H1 (cell line): ENCODE measurements at regions not wholly inside any gene's neighbourhood (a gene's known extent, or its start where the extent isn't known, plus 50 kb on each side); places are given as distances from the start of the nearest gene placed in this dataset.
A peak's percentile ranks its signal among the peaks of the same experiment; 100 is the strongest.

Experiments
- CTCF ChIA-PET: fragments of 300-600 bp; sonication (Branson Sonifier 250); formaldehyde crosslinking; loops from one replicate; lab custom pipeline; 2021; ENCODE audit not compliant: partially characterized antibody; lab: Charles Lee
- POLR2A ChIA-PET: fragments of 300-600 bp; sonication (Branson Sonifier 250); formaldehyde crosslinking; loops from one replicate; lab custom pipeline; 2021; ENCODE audit warnings: inconsistent platforms; ENCODE audit not compliant: partially characterized antibody; lab: Charles Lee
- DNase-seq, 2 experiments: peaks; one replicate each; pipeline versions ENCODE4 v3.0.0 to v3.0.0-alpha.2; 2010 to 2022; ENCODE audit warnings: low spot score in 2 of 2, low read depth in 1 of 2, mixed read lengths in 1 of 2
- FAIRE-seq: peaks from 2 replicates; lab custom pipeline; 2011; peaks lifted over from hg19 to GRCh38; lab: Jason Lieb, UNC
- H2AFZ ChIP-seq: 2 replicates; pipeline ENCODE4 v1.8.1; 2012; ENCODE audit warnings: low read length, inconsistent platforms
- H2AK5ac ChIP-seq: 2 replicates; pipeline ENCODE4 v1.6.1; 2013; ENCODE audit warnings: low read depth, low read length
- H2BK120ac ChIP-seq: replicated peaks from 2 replicates; pipeline ENCODE3; 2013; ENCODE audit warnings: low read depth, low read length, inconsistent platforms
- H2BK12ac ChIP-seq: 2 replicates; pipeline ENCODE4 v1.6.1; 2013; ENCODE audit warnings: low read depth, low read length
- H2BK15ac ChIP-seq: 2 replicates; pipeline ENCODE4 v1.6.1; 2013; ENCODE audit warnings: low read length
- H2BK20ac ChIP-seq: 2 replicates; pipeline ENCODE4 v1.6.1; 2013; ENCODE audit warnings: low read length
- H2BK5ac ChIP-seq: 2 replicates; pipeline ENCODE4 v1.6.1; 2013; ENCODE audit warnings: low read depth, low read length
- H3K14ac ChIP-seq: 2 replicates; pipeline ENCODE4 v1.6.1; 2013; ENCODE audit warnings: inconsistent platforms; ENCODE audit not compliant: insufficient read length
- H3K18ac ChIP-seq: 2 replicates; pipeline ENCODE4 v1.6.1; 2013; ENCODE audit warnings: low read length; ENCODE audit errors: extremely low read depth
- H3K23ac ChIP-seq: 2 replicates; pipeline ENCODE4 v1.6.1; 2013; ENCODE audit warnings: inconsistent platforms; ENCODE audit not compliant: insufficient read length
- H3K23me2 ChIP-seq: 2 replicates; pipeline ENCODE4 v1.6.1; 2013; ENCODE audit warnings: low read depth, low read length
- H3K27ac ChIP-seq: 2 replicates; pipeline ENCODE4 v1.6.1; 2011; ENCODE audit warnings: low read depth, low read length, inconsistent platforms
- H3K27me3 ChIP-seq, 4 experiments: replicated peaks in 1 of 4; 1 replicate in 1 of 4; 2 replicates in 3 of 4; pipeline versions ENCODE4 v1.6.1 to v1.8.1; 2011 to 2013; ENCODE audit warnings: low read length in 3 of 4, mild to moderate bottlenecking in 3 of 4, inconsistent platforms in 2 of 4, mixed read lengths in 2 of 4, moderate library complexity in 1 of 4; ENCODE audit not compliant: control insufficient read depth in 3 of 4, insufficient read depth in 3 of 4; ENCODE audit errors: extremely low read depth in 1 of 4
- H3K36me3 ChIP-seq, 4 experiments: 2 replicates each; pipeline versions ENCODE4 v1.6.1 to v1.8.1; 2011 to 2013; ENCODE audit warnings: mild to moderate bottlenecking in 4 of 4, low read length in 3 of 4, moderate library complexity in 2 of 4, control low read depth in 1 of 4, inconsistent platforms in 1 of 4; ENCODE audit not compliant: insufficient read depth in 4 of 4, control insufficient read depth in 2 of 4
- H3K4ac ChIP-seq: replicated peaks from 2 replicates; pipeline ENCODE3; 2013; ENCODE audit warnings: low read length, low read depth, mixed read lengths, inconsistent platforms; ENCODE audit not compliant: insufficient read length
- H3K4me1 ChIP-seq, 4 experiments: replicated peaks in 1 of 4; 1 replicate in 1 of 4; 2 replicates in 3 of 4; pipeline versions ENCODE4 v1.6.1 to v1.8.1; 2011 to 2013; ENCODE audit warnings: low read length in 3 of 4, inconsistent platforms in 2 of 4, mixed read lengths in 1 of 4; ENCODE audit not compliant: insufficient read depth in 4 of 4, control insufficient read depth in 3 of 4
- H3K4me2 ChIP-seq, 2 experiments: 2 replicates each; pipeline versions ENCODE4 v1.6.1 to v1.8.1; 2011 to 2013; ENCODE audit warnings: low read depth in 2 of 2, low read length in 2 of 2, control low read depth in 1 of 2, inconsistent platforms in 1 of 2, mild to moderate bottlenecking in 1 of 2; ENCODE audit not compliant: insufficient read depth in 1 of 2
- H3K4me3 ChIP-seq, 4 experiments: fragments of 200-600, 300-600 bp in 1 of 4; sonication (generic), shearing (Covaris generic), sonication (Bioruptor Twin) in 1 of 4; 2 replicates each; pipeline versions ENCODE4 v1.5.1 to v1.8.1; 2011 to 2016; ENCODE audit warnings: low read length in 4 of 4, low read depth in 3 of 4, control low read depth in 2 of 4, inconsistent platforms in 2 of 4, mild to moderate bottlenecking in 2 of 4, mixed read lengths in 1 of 4, moderate library complexity in 1 of 4; ENCODE audit not compliant: insufficient read depth in 2 of 4; ENCODE audit errors: extremely low read depth in 1 of 4
- H3K56ac ChIP-seq: replicated peaks from 2 replicates; pipeline ENCODE3; 2013; ENCODE audit warnings: low read depth, mild to moderate bottlenecking, mixed read lengths, low read length, inconsistent platforms; ENCODE audit not compliant: insufficient read length
- H3K79me1 ChIP-seq: 2 replicates; pipeline ENCODE4 v1.6.1; 2013; ENCODE audit warnings: low read depth, low read length, control low read depth
- H3K79me2 ChIP-seq, 2 experiments: 2 replicates each; pipeline versions ENCODE4 v1.6.1 to v1.8.1; 2012 to 2013; ENCODE audit warnings: low read length in 2 of 2, mild to moderate bottlenecking in 2 of 2, inconsistent platforms in 1 of 2; ENCODE audit not compliant: insufficient read depth in 2 of 2, control insufficient read depth in 1 of 2
- H3K9ac ChIP-seq, 4 experiments: replicated peaks in 1 of 4; 1 replicate in 1 of 4; 2 replicates in 3 of 4; pipeline versions ENCODE4 v1.6.1 to v1.8.1; 2011 to 2013; ENCODE audit warnings: low read depth in 3 of 4, low read length in 3 of 4, control low read depth in 2 of 4, mild to moderate bottlenecking in 2 of 4, moderate library complexity in 2 of 4, inconsistent platforms in 1 of 4; ENCODE audit errors: extremely low read depth in 1 of 4
- H3K9me3 ChIP-seq, 2 experiments: 2 replicates each; pipeline versions ENCODE4 v1.6.1 to v1.8.1; 2012 to 2013; ENCODE audit warnings: mild to moderate bottlenecking in 2 of 2, moderate library complexity in 2 of 2, control low read depth in 1 of 2, inconsistent platforms in 1 of 2, low read depth in 1 of 2, low read length in 1 of 2, mixed read lengths in 1 of 2; ENCODE audit not compliant: insufficient read depth in 2 of 2
- H4K20me1 ChIP-seq, 2 experiments: replicated peaks in 1 of 2; 2 replicates each; pipeline versions ENCODE3 to v1.8.1; 2011 to 2013; ENCODE audit warnings: inconsistent platforms in 2 of 2, low read length in 2 of 2, mild to moderate bottlenecking in 1 of 2; ENCODE audit not compliant: insufficient read depth in 2 of 2, control insufficient read depth in 1 of 2
- H4K5ac ChIP-seq: 2 replicates; pipeline ENCODE4 v1.6.1; 2013; ENCODE audit warnings: low read length, low read depth, mixed read lengths, inconsistent platforms; ENCODE audit not compliant: insufficient read length
- H4K8ac ChIP-seq: 2 replicates; pipeline ENCODE4 v1.8.0; 2013; ENCODE audit warnings: mild to moderate bottlenecking, moderate library complexity, low read length, inconsistent platforms; ENCODE audit not compliant: insufficient read depth; ENCODE audit errors: extremely low read depth
- H4K91ac ChIP-seq: replicated peaks from 2 replicates; pipeline ENCODE3; 2013; ENCODE audit warnings: low read length, mixed read lengths, inconsistent platforms; ENCODE audit not compliant: insufficient read length
- BACH1 ChIP-seq: IDR thresholded peaks from 2 replicates; pipeline ENCODE4 v1.6.1; 2012; ENCODE audit warnings: low read length, improper control_type of control experiment
- EP300 ChIP-seq, 2 experiments: IDR thresholded peaks; 1 replicate in 1 of 2; 2 replicates in 1 of 2; pipeline ENCODE4 v1.6.1; 2011 to 2012; ENCODE audit warnings: low read depth in 2 of 2, low read length in 2 of 2, mild to moderate bottlenecking in 2 of 2, borderline replicate concordance in 1 of 2, inconsistent platforms in 1 of 2, moderate library complexity in 1 of 2
- GABPA ChIP-seq: IDR thresholded peaks from 2 replicates; pipeline ENCODE4 v1.6.1; 2011; ENCODE audit warnings: mild to moderate bottlenecking, low read length, moderate library complexity, borderline replicate concordance; ENCODE audit not compliant: insufficient read depth
- JUN ChIP-seq: IDR thresholded peaks from 2 replicates; pipeline ENCODE4 v1.6.1; 2011; ENCODE audit warnings: low read depth, mild to moderate bottlenecking, improper control_type of control experiment, low read length
- KDM5A ChIP-seq: fragments of 200-600 bp; IDR thresholded peaks from 2 replicates; pipeline ENCODE4 v1.7.1; 2012; ENCODE audit warnings: mild to moderate bottlenecking, low read length, inconsistent platforms, mixed read lengths
- MAX ChIP-seq: IDR thresholded peaks from 2 replicates; pipeline ENCODE4 v1.6.1; 2012; ENCODE audit warnings: inconsistent platforms
- RAD21 ChIP-seq, 2 experiments: IDR thresholded peaks in 1 of 2; conservative IDR thresholded peaks in 1 of 2; 2 replicates each; pipeline ENCODE4 v1.6.1; 2011; ENCODE audit warnings: low read depth in 2 of 2, low read length in 2 of 2, improper control_type of control experiment in 1 of 2, inconsistent platforms in 1 of 2, mild to moderate bottlenecking in 1 of 2, moderate library complexity in 1 of 2
- RXRA ChIP-seq: IDR thresholded peaks from 2 replicates; pipeline ENCODE4 v1.6.1; 2011; ENCODE audit warnings: low read depth, mild to moderate bottlenecking, low read length, moderate library complexity; ENCODE audit not compliant: insufficient read depth
- SIX5 ChIP-seq: IDR thresholded peaks from 2 replicates; pipeline ENCODE4 v1.6.1; 2011; ENCODE audit warnings: mild to moderate bottlenecking, low read depth, low read length
- SP4 ChIP-seq: IDR thresholded peaks from 2 replicates; pipeline ENCODE4 v1.6.1; 2012; ENCODE audit warnings: low read length, inconsistent platforms
- TCF12 ChIP-seq: IDR thresholded peaks from 2 replicates; pipeline ENCODE4 v1.6.1; 2011; ENCODE audit warnings: low read depth, mild to moderate bottlenecking, low read length
- YY1 ChIP-seq: IDR thresholded peaks from 2 replicates; pipeline ENCODE4 v1.6.1; 2011; ENCODE audit warnings: low read depth, mild to moderate bottlenecking, low read length
- ZNF274 ChIP-seq: IDR thresholded peaks from 2 replicates; pipeline ENCODE4 v1.7.0; 2012; ENCODE audit warnings: low read length, borderline replicate concordance; ENCODE audit errors: extremely low read depth
- WGBS, 2 experiments: shearing (Covaris generic) in 1 of 2; methylation state at CpG; one replicate each; pipeline versions ENCODE4 v1.1.6 to v1.1.7; 2013 to 2015; ENCODE audit warnings: low lambda C conversion rate in 2 of 2, mixed read lengths in 2 of 2, inconsistent platforms in 1 of 2, low coverage in 1 of 2, missing lambda C conversion rate in 1 of 2; ENCODE audit not compliant: insufficient replicate concordance in 2 of 2, insufficient coverage in 1 of 2, insufficient read length in 1 of 2; ENCODE audit errors: extremely low coverage in 1 of 2, missing lambda C conversion rate in 1 of 2; 5-methylcytosine and 5-hydroxymethylcytosine counted together

- POLR2A ChIA-PET = no interaction called here
- Histone ChIP-seq H4K20me1 (no peaks in the 10 kb centered on the region), H3K56ac (no peak overlapping the region), H2BK20ac (0 out of 2 replicates have a peak overlapping the region, but pooled peaks have one; percentile 72), H3K9ac (no peak overlapping the region), H3K23ac (no peak overlapping the region), H3K79me2 (no peaks in the 10 kb centered on the region), H2AFZ (no peak overlapping the region), H3K9me3 (no peaks in the 10 kb centered on the region), H3K4me2 (no peak overlapping the region), H3K18ac (no peak overlapping the region), H3K79me1 (no peaks in the 10 kb centered on the region), H3K14ac (no peak overlapping the region), H2BK15ac (no peak overlapping the region), H3K27me3 (no peaks in the 10 kb centered on the region), H3K4ac (no peak overlapping the region), H3K4me1 (peaks cover 0 to 5% (median 1%) of the 10 kb centered on the region in 4 experiments; a peak in 2 of 7 replicates), H4K8ac (no peak overlapping the region), H3K4me3 (no peak overlapping the region), H3K36me3 (no peaks in the 10 kb centered on the region), H2BK5ac (no peak overlapping the region), H2AK5ac (no peak overlapping the region), H3K23me2 (no peaks in the 10 kb centered on the region), H2BK12ac (no peak overlapping the region), H2BK120ac (no peak overlapping the region), H4K91ac (no peak overlapping the region), H4K5ac (no peak overlapping the region), H3K27ac (no peak overlapping the region)
- FAIRE-seq = no peak
- CTCF ChIA-PET = interaction anchor here (0.6 to 5.0 kb wide), 25 partner anchors 7 to 298 kb away, joined by 3 to 29 read pairs (median 3); no protein-coding TSS in a partner anchor
- DNase-seq = no peak
- WGBS, 2 experiments = 72% methylated on average over 5 of the region's 5 CpGs; no CpG with 5 or more reads in 1 of the 2 experiments
- TF ChIP-seq EP300 (IDR thresholded peaks at IDR 0.05; ENCODE audit: borderline replicate concordance in 1 of 2, low read depth in 2 of 2, low read length in 2 of 2) = no peak
- TF ChIP-seq TCF12 = no peak
- TF ChIP-seq MAX = peak; percentile 56
- TF ChIP-seq SP4 = no peak
- peak; percentile 56 to 62 for TF ChIP-seq RAD21 (IDR thresholded peaks at IDR 0.05 in 1 of 2, conservative IDR thresholded peaks at IDR 0.05 in 1 of 2; ENCODE audit: low read depth in 2 of 2, low read length in 2 of 2)
- no peak for TF ChIP-seq SIX5
- no peak for TF ChIP-seq YY1
- no peak for TF ChIP-seq GABPA
- TF ChIP-seq JUN = no peak
- TF ChIP-seq ZNF274 = no peak
- no peak for TF ChIP-seq KDM5A
- no peak for TF ChIP-seq RXRA
- TF ChIP-seq BACH1 = no peak
These were observed 162.9 kb upstream of the PRSS58 start for GRCh38 chr7:142420554-142421362.
